ENCODE measurements at regions not wholly inside any gene's neighbourhood (a gene's known extent, or its start where the extent isn't known, plus 50 kb on each side); places are given as distances from the start of the nearest gene placed in this dataset.
A peak's percentile ranks its signal among the peaks of the same experiment; 100 is the strongest.

DNA sequence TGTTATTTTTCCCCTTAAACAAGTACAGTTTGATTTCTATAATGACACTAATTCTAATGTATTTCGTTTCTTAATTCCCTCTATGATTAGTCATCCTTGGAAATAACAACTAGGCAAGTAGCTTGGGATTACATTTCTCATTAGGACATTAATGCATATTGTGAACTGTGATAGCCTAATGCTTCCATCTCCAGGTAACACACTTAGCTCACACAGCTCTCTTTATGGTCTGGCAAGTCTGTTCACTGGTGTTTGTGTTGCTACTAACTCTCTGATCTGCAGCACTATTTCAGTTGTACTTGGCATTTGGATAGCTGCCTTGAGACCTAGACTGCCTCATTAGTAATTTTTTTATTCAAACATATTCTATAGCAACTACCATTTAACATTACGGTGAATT is 853.2 kb downstream of the SORCS3 start:
- Histone ChIP-seq H3K4me3 (ENCODE audit: low read depth in 1 of 3, low read length in 3 of 3) (no peak overlapping the region), H3K27me3 (ENCODE audit: control insufficient read depth in 3 of 3, insufficient read depth in 3 of 3, low read length in 3 of 3) (no peaks in the 10 kb centered on the region), H3K27ac (ENCODE audit: low read depth in 1 of 3, low read length in 2 of 3) (no peak overlapping the region), H3K36me3 (ENCODE audit: control insufficient read depth in 3 of 3, insufficient read depth in 2 of 3, low read depth in 1 of 3, low read length in 3 of 3) (no peaks in the 10 kb centered on the region), H3K9me3 (ENCODE audit: control insufficient read depth in 2 of 2, insufficient read depth in 1 of 2, low read depth in 1 of 2, low read length in 1 of 2) (no peaks in the 10 kb centered on the region), H3K4me1 (ENCODE audit: control insufficient read depth in 3 of 3, insufficient read depth in 2 of 3, low read depth in 1 of 3, low read length in 2 of 3) (no peaks in the 10 kb centered on the region)
- no peak for DNase-seq
- WGBS, 3 donors: 67 to 71% (median 68%) methylated on average over 2 of the region's 2 CpGs
- no peak for FAIRE-seq

DNA sequence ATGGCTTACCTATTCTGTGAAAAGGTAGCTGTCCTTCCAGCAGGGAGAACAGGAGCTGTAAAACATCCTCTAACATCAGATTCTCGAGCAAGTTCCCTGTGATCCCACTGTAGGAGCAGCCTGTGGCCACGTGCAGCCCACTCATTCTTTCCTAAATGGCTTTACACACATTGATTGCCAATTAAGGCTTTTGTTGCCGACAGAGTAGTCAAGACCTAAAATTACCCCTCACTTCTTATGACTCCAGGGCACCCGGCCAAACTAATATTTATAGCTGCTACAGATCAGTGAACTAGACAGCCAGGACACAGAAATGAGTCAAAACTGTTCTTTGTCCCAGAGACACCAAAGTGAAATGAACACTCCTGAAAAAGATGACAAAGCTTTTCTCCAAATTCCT is 832.1 kb downstream of the SORCS3 start:
- 25 to 28% (median 26%) methylated on average over 4 of the region's 4 CpGs for WGBS, 3 donors
- H3K9me3 ChIP-seq (ENCODE audit: control insufficient read depth in 2 of 2, insufficient read depth in 1 of 2, low read depth in 1 of 2, low read length in 1 of 2): no peaks in the 10 kb centered on the region
- no peaks in the 10 kb centered on the region for H3K36me3 ChIP-seq (ENCODE audit: control insufficient read depth in 3 of 3, insufficient read depth in 2 of 3, low read depth in 1 of 3, low read length in 3 of 3)
- no peak overlapping the region for H3K4me3 ChIP-seq (ENCODE audit: low read depth in 1 of 3, low read length in 3 of 3)
- DNase-seq: no peak
- FAIRE-seq: no peak
- H3K27me3 ChIP-seq (ENCODE audit: control insufficient read depth in 3 of 3, insufficient read depth in 3 of 3, low read length in 3 of 3): no peaks in the 10 kb centered on the region
- no peak overlapping the region for H3K27ac ChIP-seq (ENCODE audit: low read depth in 1 of 3, low read length in 2 of 3)
- H3K4me1 ChIP-seq (ENCODE audit: control insufficient read depth in 3 of 3, insufficient read depth in 2 of 3, low read depth in 1 of 3, low read length in 2 of 3): no peaks in the 10 kb centered on the region

DNA sequence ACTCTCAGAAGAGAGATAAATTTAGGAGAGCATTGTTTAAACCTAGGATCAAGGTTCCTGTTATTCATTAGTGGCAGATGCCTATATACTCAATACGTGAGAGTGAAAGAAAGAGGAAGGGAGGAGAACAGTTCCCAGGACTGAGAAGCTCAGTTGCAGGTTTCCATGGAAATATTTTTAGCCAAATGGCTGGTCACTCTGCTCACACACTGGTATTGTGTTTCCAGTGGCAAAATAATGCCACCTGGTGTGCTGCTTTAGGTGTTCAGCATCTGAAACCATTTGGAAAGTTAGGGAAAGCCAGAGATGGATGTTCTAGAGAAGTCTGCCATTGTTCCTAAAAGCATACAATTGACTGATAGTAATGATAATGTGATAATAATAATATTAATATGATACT is 827.7 kb downstream of the SORCS3 start:
- no peak overlapping the region for H3K27ac ChIP-seq (ENCODE audit: low read depth in 1 of 3, low read length in 2 of 3)
- no peaks in the 10 kb centered on the region for H3K4me1 ChIP-seq (ENCODE audit: control insufficient read depth in 3 of 3, insufficient read depth in 2 of 3, low read depth in 1 of 3, low read length in 2 of 3)
- H3K36me3 ChIP-seq (ENCODE audit: control insufficient read depth in 3 of 3, insufficient read depth in 2 of 3, low read depth in 1 of 3, low read length in 3 of 3): no peaks in the 10 kb centered on the region
- no peak overlapping the region for H3K4me3 ChIP-seq (ENCODE audit: low read depth in 1 of 3, low read length in 3 of 3)
- no peaks in the 10 kb centered on the region for H3K27me3 ChIP-seq (ENCODE audit: control insufficient read depth in 3 of 3, insufficient read depth in 3 of 3, low read length in 3 of 3)
- DNase-seq (no peak), FAIRE-seq (no peak)
- H3K9me3 ChIP-seq (ENCODE audit: control insufficient read depth in 2 of 2, insufficient read depth in 1 of 2, low read depth in 1 of 2, low read length in 1 of 2): no peaks in the 10 kb centered on the region
- 32 to 56% (median 36%) methylated on average over 1 of the region's 1 CpG for WGBS, 3 donors

DNA sequence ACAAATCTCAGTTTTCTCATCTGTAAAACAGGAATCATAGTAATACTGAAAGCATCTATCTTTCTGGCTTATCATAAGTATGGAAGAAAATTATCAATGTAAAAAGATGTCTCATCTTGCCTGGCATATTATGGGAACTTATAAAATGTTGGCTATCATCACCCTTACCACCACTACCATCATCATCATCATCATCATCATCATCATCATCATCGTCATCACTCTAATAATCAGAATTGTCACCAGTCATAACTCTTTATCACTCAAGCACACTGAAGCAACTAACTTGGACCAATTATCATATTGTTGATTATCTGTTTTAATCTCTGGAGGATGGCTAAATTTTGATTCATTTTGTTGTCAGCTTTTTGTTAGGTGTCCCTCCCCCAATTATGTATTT is 825.4 kb downstream of the SORCS3 start:
- no peaks in the 10 kb centered on the region for H3K27me3 ChIP-seq (ENCODE audit: control insufficient read depth in 3 of 3, insufficient read depth in 3 of 3, low read length in 3 of 3)
- H3K9me3 ChIP-seq (ENCODE audit: control insufficient read depth in 2 of 2, insufficient read depth in 1 of 2, low read depth in 1 of 2, low read length in 1 of 2): no peaks in the 10 kb centered on the region
- FAIRE-seq (no peak), DNase-seq (no peak)
- no peaks in the 10 kb centered on the region for H3K4me1 ChIP-seq (ENCODE audit: control insufficient read depth in 3 of 3, insufficient read depth in 2 of 3, low read depth in 1 of 3, low read length in 2 of 3)
- no peaks in the 10 kb centered on the region for H3K36me3 ChIP-seq (ENCODE audit: control insufficient read depth in 3 of 3, insufficient read depth in 2 of 3, low read depth in 1 of 3, low read length in 3 of 3)
- 79 to 92% (median 90%) methylated on average over 1 of the region's 1 CpG for WGBS, 3 donors
- H3K4me3 ChIP-seq (ENCODE audit: low read depth in 1 of 3, low read length in 3 of 3): no peak overlapping the region
- H3K27ac ChIP-seq (ENCODE audit: low read depth in 1 of 3, low read length in 2 of 3): no peak overlapping the region

DNA sequence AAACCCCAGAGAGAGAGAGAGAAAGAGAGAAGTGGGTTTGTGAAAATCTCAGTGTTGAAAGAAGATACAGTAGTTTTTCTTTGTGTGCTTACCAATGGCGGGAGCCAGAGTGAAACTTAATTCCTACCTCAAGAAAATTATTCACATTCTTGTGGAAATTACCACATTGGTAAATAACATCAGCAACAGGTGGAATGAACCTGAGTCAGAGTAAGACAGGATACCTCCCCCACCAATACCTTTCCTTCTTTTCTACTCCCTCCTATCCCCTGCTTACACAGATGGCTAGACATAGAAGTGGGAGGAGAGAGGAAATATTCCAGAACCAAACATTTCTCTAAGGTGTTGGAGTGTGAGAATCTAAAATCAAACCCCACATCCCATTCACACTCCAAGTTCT is 793.9 kb downstream of the SORCS3 start:
- Histone ChIP-seq H3K36me3 (ENCODE audit: control insufficient read depth in 3 of 3, insufficient read depth in 2 of 3, low read depth in 1 of 3, low read length in 3 of 3) (no peaks in the 10 kb centered on the region), H3K27ac (ENCODE audit: low read depth in 1 of 3, low read length in 2 of 3) (no peak overlapping the region), H3K4me3 (ENCODE audit: low read depth in 1 of 3, low read length in 3 of 3) (no peak overlapping the region), H3K4me1 (ENCODE audit: control insufficient read depth in 3 of 3, insufficient read depth in 2 of 3, low read depth in 1 of 3, low read length in 2 of 3) (no peaks in the 10 kb centered on the region), H3K27me3 (ENCODE audit: control insufficient read depth in 3 of 3, insufficient read depth in 3 of 3, low read length in 3 of 3) (no peaks in the 10 kb centered on the region), H3K9me3 (ENCODE audit: control insufficient read depth in 2 of 2, insufficient read depth in 1 of 2, low read depth in 1 of 2, low read length in 1 of 2) (no peaks in the 10 kb centered on the region)
- DNase-seq: no peak
- 80 to 86% (median 82%) methylated on average over 1 of the region's 1 CpG for WGBS, 3 donors
- no peak for FAIRE-seq

DNA sequence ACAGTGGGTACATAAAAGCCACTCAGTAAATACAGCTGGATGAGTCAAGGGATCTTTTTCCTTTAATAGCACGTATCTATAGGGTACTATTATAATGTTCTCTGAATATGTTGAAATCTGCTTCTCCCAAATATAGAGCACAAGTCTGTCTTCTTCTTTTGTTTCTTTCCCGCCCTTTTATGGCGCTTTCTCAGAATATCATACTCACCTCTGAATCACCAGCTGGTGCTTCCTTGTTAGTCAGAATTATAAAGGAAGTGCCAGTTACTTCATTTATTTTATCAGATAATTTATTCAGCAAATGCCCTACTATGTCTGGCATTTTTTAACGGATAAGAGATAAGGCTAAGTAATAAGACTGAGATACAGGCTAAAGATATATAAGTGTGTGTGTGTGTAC is 772.9 kb downstream of the SORCS3 start:
- Histone ChIP-seq H3K4me1 (ENCODE audit: control insufficient read depth in 3 of 3, insufficient read depth in 2 of 3, low read depth in 1 of 3, low read length in 2 of 3) (no peaks in the 10 kb centered on the region), H3K27ac (ENCODE audit: low read depth in 1 of 3, low read length in 2 of 3) (no peak overlapping the region), H3K4me3 (ENCODE audit: low read depth in 1 of 3, low read length in 3 of 3) (no peak overlapping the region), H3K27me3 (ENCODE audit: control insufficient read depth in 3 of 3, insufficient read depth in 3 of 3, low read length in 3 of 3) (no peaks in the 10 kb centered on the region), H3K9me3 (ENCODE audit: control insufficient read depth in 2 of 2, insufficient read depth in 1 of 2, low read depth in 1 of 2, low read length in 1 of 2) (no peaks in the 10 kb centered on the region), H3K36me3 (ENCODE audit: control insufficient read depth in 3 of 3, insufficient read depth in 2 of 3, low read depth in 1 of 3, low read length in 3 of 3) (no peaks in the 10 kb centered on the region)
- no peak for FAIRE-seq
- DNase-seq: no peak
- whole genome bisulfite sequencing, 3 donors: 42 to 81% (median 58%) methylated on average over 4 of the region's 4 CpGs

GRCh38 chr10:105409370-105409769 is 768.3 kb downstream of the SORCS3 start:
- Histone ChIP-seq H3K4me3 (ENCODE audit: low read depth in 1 of 3, low read length in 3 of 3) (no peak overlapping the region), H3K4me1 (ENCODE audit: control insufficient read depth in 3 of 3, insufficient read depth in 2 of 3, low read depth in 1 of 3, low read length in 2 of 3) (no peaks in the 10 kb centered on the region), H3K36me3 (ENCODE audit: control insufficient read depth in 3 of 3, insufficient read depth in 2 of 3, low read depth in 1 of 3, low read length in 3 of 3) (no peaks in the 10 kb centered on the region), H3K27ac (ENCODE audit: low read depth in 1 of 3, low read length in 2 of 3) (no peak overlapping the region), H3K27me3 (ENCODE audit: control insufficient read depth in 3 of 3, insufficient read depth in 3 of 3, low read length in 3 of 3) (no peaks in the 10 kb centered on the region), H3K9me3 (ENCODE audit: control insufficient read depth in 2 of 2, insufficient read depth in 1 of 2, low read depth in 1 of 2, low read length in 1 of 2) (no peaks in the 10 kb centered on the region)
- 44 to 57% (median 57%) methylated on average over 1 of the region's 1 CpG for WGBS, 3 donors
- FAIRE-seq: no peak
- DNase-seq: no peak

GRCh38 chr10:105406488-105406887 is 765.4 kb downstream of the SORCS3 start:
- Histone ChIP-seq H3K27ac (ENCODE audit: low read depth in 1 of 3, low read length in 2 of 3) (no peak overlapping the region), H3K27me3 (ENCODE audit: control insufficient read depth in 3 of 3, insufficient read depth in 3 of 3, low read length in 3 of 3) (no peaks in the 10 kb centered on the region), H3K9me3 (ENCODE audit: control insufficient read depth in 2 of 2, insufficient read depth in 1 of 2, low read depth in 1 of 2, low read length in 1 of 2) (no peaks in the 10 kb centered on the region), H3K4me3 (ENCODE audit: low read depth in 1 of 3, low read length in 3 of 3) (no peak overlapping the region), H3K36me3 (ENCODE audit: control insufficient read depth in 3 of 3, insufficient read depth in 2 of 3, low read depth in 1 of 3, low read length in 3 of 3) (no peaks in the 10 kb centered on the region), H3K4me1 (ENCODE audit: control insufficient read depth in 3 of 3, insufficient read depth in 2 of 3, low read depth in 1 of 3, low read length in 2 of 3) (no peaks in the 10 kb centered on the region)
- 70 to 81% (median 74%) methylated on average over 2 of the region's 2 CpGs for WGBS, 3 donors
- FAIRE-seq: no peak
- no peak for DNase-seq

- H3K36me3 ChIP-seq (ENCODE audit: control insufficient read depth in 3 of 3, insufficient read depth in 2 of 3, low read depth in 1 of 3, low read length in 3 of 3): no peaks in the 10 kb centered on the region
- H3K27me3 ChIP-seq (ENCODE audit: control insufficient read depth in 3 of 3, insufficient read depth in 3 of 3, low read length in 3 of 3): no peaks in the 10 kb centered on the region
- FAIRE-seq: no peak
- no peaks in the 10 kb centered on the region for H3K9me3 ChIP-seq (ENCODE audit: control insufficient read depth in 2 of 2, insufficient read depth in 1 of 2, low read depth in 1 of 2, low read length in 1 of 2)
- H3K4me3 ChIP-seq (ENCODE audit: low read depth in 1 of 3, low read length in 3 of 3): no peak overlapping the region
- DNase-seq: peak in 1 of 2 donors; percentile 2
- H3K4me1 ChIP-seq (ENCODE audit: control insufficient read depth in 3 of 3, insufficient read depth in 2 of 3, low read depth in 1 of 3, low read length in 2 of 3): no peaks in the 10 kb centered on the region
- H3K27ac ChIP-seq (ENCODE audit: low read depth in 1 of 3, low read length in 2 of 3): no peak overlapping the region
- 48 to 74% (median 66%) methylated on average over 4 of the region's 4 CpGs for WGBS, 3 donors
Observed at GRCh38 chr10:105398202-105398601, 757.1 kb downstream of the SORCS3 start.
